Breast epithelium (tissue), 3 donors: ENCODE measurements at regions not wholly inside any gene's neighbourhood (a gene's known extent, or its start where the extent isn't known, plus 50 kb on each side); places are given as distances from the start of the nearest gene placed in this dataset.

ENCODE experiments used
- CTCF ChIP-seq, 3 donors: fragments of 450-650 bp; IDR thresholded peaks; one replicate each; pipeline ENCODE4 v1.5.1; 2016 to 2017; ENCODE audit warnings: antibody characterized with exemption in 3 of 3, mild to moderate bottlenecking in 3 of 3, moderate library complexity in 3 of 3
- POLR2A ChIP-seq: fragments of 450-650 bp; IDR thresholded peaks from one replicate; pipeline ENCODE4 v1.6.1; 2016; ENCODE audit warnings: antibody characterized with exemption, mild to moderate bottlenecking, moderate library complexity

- TF ChIP-seq CTCF (IDR thresholded peaks at IDR 0.05) = no peak
- TF ChIP-seq POLR2A = no peak
Measured at GRCh38 chr13:33957497-33957905, 139.6 kb downstream of the RFC3 start.
